MM.1S (cell line): ENCODE measurements at regions not wholly inside any gene's neighbourhood (a gene's known extent, or its start where the extent isn't known, plus 50 kb on each side); places are given as distances from the start of the nearest gene placed in this dataset.
"Not testable (repeated sequence)": the region's sequence is repeated elsewhere in the genome, so short reads cannot be mapped to it uniquely, and the experiment has no call there.

Experiments used
- DNase-seq: peaks from one replicate; pipeline ENCODE4 v3.0.0-alpha.2; 2015
- H2AFZ ChIP-seq: fragments of 300-600 bp; sonication (generic); 2 replicates; pipeline ENCODE4 v1.6.0; 2016; ENCODE audit warnings: antibody characterized with exemption, low read length
- H3F3A ChIP-seq: fragments of 300-600 bp; sonication (generic); 2 replicates; pipeline ENCODE4 v1.6.1; 2016; ENCODE audit warnings: mild to moderate bottlenecking, antibody characterized with exemption, low read length, moderate library complexity, mixed read lengths; ENCODE audit not compliant: insufficient read depth
- H3K27ac ChIP-seq: fragments of 300-600 bp; sonication (generic); 2 replicates; pipeline ENCODE4 v1.5.1; 2016; ENCODE audit warnings: mild to moderate bottlenecking, low read length
- H3K27me3 ChIP-seq: fragments of 300-600 bp; sonication (generic); replicated peaks from 2 replicates; pipeline ENCODE4 v1.6.0; 2016; ENCODE audit warnings: low read length; ENCODE audit not compliant: insufficient read depth
- H3K36me3 ChIP-seq: fragments of 300-600 bp; sonication (generic); replicated peaks from 2 replicates; pipeline ENCODE4 v1.6.1; 2016; ENCODE audit warnings: mild to moderate bottlenecking, low read length, mixed read lengths; ENCODE audit not compliant: insufficient read depth
- H3K4me1 ChIP-seq: fragments of 300-600 bp; sonication (generic); 2 replicates; pipeline ENCODE4 v1.6.1; 2016; ENCODE audit warnings: low read length, mixed read lengths
- H3K4me2 ChIP-seq: fragments of 300-600 bp; sonication (generic); 2 replicates; pipeline ENCODE4 v1.6.0; 2016; ENCODE audit warnings: low read depth, low read length
- H3K4me3 ChIP-seq: fragments of 300-600 bp; sonication (generic); 2 replicates; pipeline ENCODE4 v1.5.1; 2016; ENCODE audit warnings: low read length, mixed read lengths
- H3K79me2 ChIP-seq: fragments of 300-600 bp; sonication (generic); 2 replicates; pipeline ENCODE4 v1.6.1; 2016; ENCODE audit warnings: mixed run types, low read length, mixed read lengths
- H3K9ac ChIP-seq: fragments of 300-600 bp; sonication (generic); 2 replicates; pipeline ENCODE4 v1.6.1; 2016; ENCODE audit warnings: low read length, mixed read lengths
- H3K9me2 ChIP-seq: fragments of 300-600 bp; sonication (generic); replicated peaks from 2 replicates; pipeline ENCODE4 v1.6.1; 2016; ENCODE audit warnings: mild to moderate bottlenecking, low read length, mixed read lengths; ENCODE audit not compliant: insufficient read depth
- H3K9me3 ChIP-seq: fragments of 300-600 bp; sonication (generic); replicated peaks from 2 replicates; pipeline ENCODE4 v1.6.1; 2016; ENCODE audit warnings: mild to moderate bottlenecking, low read length, mixed read lengths; ENCODE audit not compliant: insufficient read depth
- H4K20me1 ChIP-seq: fragments of 300-600 bp; sonication (generic); 2 replicates; pipeline ENCODE4 v1.6.1; 2016; ENCODE audit warnings: mild to moderate bottlenecking, low read length, moderate library complexity, mixed read lengths; ENCODE audit not compliant: insufficient read depth

DNA sequence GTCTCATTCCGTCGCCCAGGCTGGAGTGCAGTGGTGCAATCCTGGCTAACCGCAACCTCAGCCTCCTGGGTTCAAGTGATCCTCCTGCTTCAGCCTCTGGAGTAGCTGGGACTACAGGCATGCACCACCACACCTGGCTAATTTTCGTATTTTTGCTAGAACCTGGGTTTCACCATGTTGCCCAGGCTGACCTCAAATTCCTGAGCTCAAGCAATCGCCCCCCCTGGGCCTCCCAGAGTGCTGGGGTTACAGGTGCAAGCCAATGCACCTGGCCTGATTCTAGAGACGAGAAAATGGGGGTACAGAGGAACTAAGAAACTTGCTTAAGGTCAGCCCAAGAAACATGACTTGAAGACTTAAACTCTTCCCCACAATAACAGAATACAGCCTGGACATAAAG, 111.0 kb downstream of the PRR15 start:
- H3K9me2 ChIP-seq, H3K9ac ChIP-seq: not testable (repeated sequence)
- DNase-seq = peak; percentile 89

DNA sequence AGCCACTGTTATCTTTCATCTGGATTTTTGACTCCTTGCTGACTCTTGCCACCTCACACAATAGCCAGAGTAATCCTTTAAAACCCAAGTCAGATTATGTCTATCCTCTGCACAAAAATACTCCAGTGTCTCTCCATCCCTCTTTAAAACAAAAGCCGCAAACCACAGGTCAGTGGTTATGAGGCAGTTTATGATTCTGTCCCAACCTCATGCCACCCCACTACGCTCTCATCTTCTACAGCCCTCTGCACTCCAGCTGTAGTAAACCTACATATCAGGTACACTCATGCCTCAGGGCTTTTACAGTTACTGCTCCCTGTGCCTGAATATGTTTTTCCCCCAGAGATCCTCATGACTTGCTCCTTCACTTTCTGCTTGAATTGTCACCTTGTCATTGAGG, 113.6 kb downstream of the PRR15 start:
- not testable (repeated sequence) for H3K4me3 ChIP-seq, H3K27me3 ChIP-seq, H3K27ac ChIP-seq, DNase-seq, H3K9ac ChIP-seq, H2AFZ ChIP-seq, H3K9me3 ChIP-seq, H3K4me1 ChIP-seq, H3F3A ChIP-seq, H4K20me1 ChIP-seq, H3K4me2 ChIP-seq, H3K9me2 ChIP-seq, H3K36me3 ChIP-seq
- H3K79me2 ChIP-seq = peaks cover 65% of the 10 kb centered on the region

More for the DNA sequence above, 111.0 kb downstream of the PRR15 start:
- H3K4me3 ChIP-seq, H3K36me3 ChIP-seq, H3F3A ChIP-seq, H3K4me1 ChIP-seq, H2AFZ ChIP-seq, H4K20me1 ChIP-seq, H3K9me3 ChIP-seq, H3K27me3 ChIP-seq: not testable (repeated sequence)
- peak overlapping the region; percentile 47; the same call in 1 of the 2 replicates for H3K4me2 ChIP-seq
- H3K79me2 ChIP-seq = peaks cover 66% of the 10 kb centered on the region
- H3K27ac ChIP-seq = peak overlapping the region; percentile 89; the same call in 1 of the 2 replicates

DNA sequence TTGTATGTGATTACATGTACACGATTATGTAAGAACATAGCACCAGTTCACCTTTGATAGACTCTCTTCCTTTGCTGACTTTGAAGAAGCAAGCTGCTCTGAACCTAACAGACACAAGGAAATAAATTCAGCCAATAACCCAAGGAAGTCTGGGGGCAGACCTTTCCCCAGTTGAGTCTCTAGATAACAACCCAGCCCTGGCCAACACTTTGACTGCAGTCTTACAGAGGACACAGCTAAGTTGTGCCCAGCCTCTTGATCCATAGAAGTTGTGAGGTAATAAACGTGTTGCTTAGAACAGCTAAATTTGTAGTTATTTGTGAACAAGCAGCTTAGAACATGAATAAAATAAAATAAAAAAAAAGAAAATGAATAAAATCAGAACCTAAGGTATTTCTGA, 116.3 kb downstream of the PRR15 start:
- not testable (repeated sequence) for DNase-seq, H3K27ac ChIP-seq, H3K27me3 ChIP-seq, H2AFZ ChIP-seq, H3K4me2 ChIP-seq, H4K20me1 ChIP-seq, H3K4me3 ChIP-seq, H3K9ac ChIP-seq, H3K36me3 ChIP-seq, H3F3A ChIP-seq, H3K4me1 ChIP-seq, H3K9me3 ChIP-seq, H3K9me2 ChIP-seq
- H3K79me2 ChIP-seq = peaks cover 76% of the 10 kb centered on the region

DNA sequence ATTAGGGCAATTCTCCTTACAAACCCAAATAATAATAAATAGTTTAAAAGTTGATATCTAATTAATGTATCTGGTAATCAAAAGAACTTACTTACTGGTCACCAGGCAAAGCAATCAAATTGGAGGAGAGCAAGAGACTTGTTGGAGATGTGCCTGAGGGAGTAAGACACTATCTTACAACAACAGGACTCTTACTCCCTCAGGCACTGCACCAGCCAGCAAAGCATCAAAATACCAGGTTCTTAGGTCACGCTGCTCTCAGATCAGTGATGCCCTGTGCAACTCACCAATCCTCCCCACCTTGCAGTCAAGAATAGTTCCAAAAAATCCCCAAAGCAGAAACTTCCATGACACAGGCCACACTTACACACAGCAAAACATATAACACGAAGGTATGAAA, 117.0 kb downstream of the PRR15 start:
- Histone ChIP-seq H3K79me2 (peaks cover 76% of the 10 kb centered on the region), H3K9ac (peak overlapping the region; percentile 6; the same call in 1 of the 2 replicates), H3K4me2 (peak overlapping the region; percentile 34; the same call in 1 of the 2 replicates), H3K27ac (peak overlapping the region; percentile 21; the same call in 1 of the 2 replicates)
- not testable (repeated sequence) for H3K9me3 ChIP-seq, H3K4me1 ChIP-seq, H4K20me1 ChIP-seq, H3F3A ChIP-seq, H3K27me3 ChIP-seq, H3K9me2 ChIP-seq, H2AFZ ChIP-seq, H3K36me3 ChIP-seq, H3K4me3 ChIP-seq
- DNase-seq = peak; percentile 14

DNA sequence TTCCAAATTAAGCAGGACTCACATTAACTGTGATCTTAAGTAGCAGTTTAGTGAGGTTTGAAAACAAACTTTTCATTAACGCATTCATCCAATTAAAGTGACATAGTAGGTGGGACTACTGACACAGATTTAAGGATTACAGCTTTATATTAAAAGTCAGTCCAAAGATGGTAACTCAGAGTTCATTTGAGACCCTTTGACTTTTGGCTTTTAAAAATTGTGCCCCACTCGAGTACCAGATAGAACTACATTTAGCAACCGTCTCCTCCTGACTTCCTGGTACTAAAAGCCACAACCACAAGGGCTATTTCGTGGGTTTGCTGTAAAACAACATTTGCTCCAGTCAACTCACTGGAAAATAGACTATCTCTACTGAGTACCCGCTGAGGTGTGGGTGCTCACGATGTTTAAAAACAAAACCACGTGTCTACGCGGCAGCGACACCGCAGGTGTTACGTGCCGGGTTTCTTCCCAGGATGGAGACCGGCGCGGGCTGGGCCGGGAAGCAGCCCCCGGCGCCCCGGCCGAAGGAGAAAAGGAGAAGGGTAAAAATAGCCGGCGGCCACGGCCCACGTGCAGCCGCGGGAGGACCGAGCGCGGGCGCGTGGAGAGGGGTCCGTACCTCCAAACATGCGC, 120.6 kb downstream of the PRR15 start:
- H3K9me2 ChIP-seq, H2AFZ ChIP-seq, H3K27me3 ChIP-seq, H3K9me3 ChIP-seq, H4K20me1 ChIP-seq, H3F3A ChIP-seq, H3K36me3 ChIP-seq, H3K4me1 ChIP-seq: not testable (repeated sequence)
- peak; percentile 18 for DNase-seq
- peak overlapping the region; percentile 70 for H3K4me3 ChIP-seq
- peaks cover 51% of the 10 kb centered on the region for H3K79me2 ChIP-seq
- peak overlapping the region; percentile 69 for H3K9ac ChIP-seq
- peak overlapping the region; percentile 84; the same call in 1 of the 2 replicates for H3K27ac ChIP-seq
- H3K4me2 ChIP-seq = peak overlapping the region; percentile 23; the same call in 1 of the 2 replicates
